K562 (cell line): ENCODE measurements at regions not wholly inside any gene's neighbourhood (a gene's known extent, or its start where the extent isn't known, plus 50 kb on each side); places are given as distances from the start of the nearest gene placed in this dataset.
"Not testable (repeated sequence)": the region's sequence is repeated elsewhere in the genome, so short reads cannot be mapped to it uniquely, and the experiment has no call there.

Experiments
- ATAC-seq: fragments of 200-7000 bp; cut with Tn5 transposase; 3 replicates; pipeline ENCODE4 v1.9.1; 2020; ENCODE audit warnings: moderate library complexity
- BruUV-seq: library from RNA; stranded (reverse); fragments of 400-500 nt; replicated peaks from 2 replicates; lab custom pipeline; 2021; lab: Mats Ljungman, UMichigan
- CTCF ChIA-PET: fragments of 300-600 bp; formaldehyde crosslinking; extraction: SDS; loops from one replicate; lab custom pipeline; 2021; ENCODE audit warnings: low intra/inter-chr PET ratio; lab: Yijun Ruan, JAX
- POLR2A ChIA-PET: fragments of 300-600, 350-650 bp; sonication (Branson Sonifier 250); formaldehyde crosslinking; extraction: SDS; loops from one replicate; lab custom pipeline; 2021; ENCODE audit warnings: antibody characterized with exemption, inconsistent platforms; lab: Yijun Ruan, JAX
- DNase-seq, 4 experiments: peaks; one replicate each; pipeline versions ENCODE4 v3.0.0 to v3.0.0-alpha.2; 2011 to 2018; ENCODE audit warnings: low spot score in 3 of 4, mixed read lengths in 3 of 4; ENCODE audit errors: extremely low read depth in 1 of 4
- FAIRE-seq: peaks from 2 replicates; lab custom pipeline; 2011; peaks lifted over from hg19 to GRCh38; lab: Jason Lieb, UNC
- H2AFZ ChIP-seq: 2 replicates; pipeline ENCODE4 v1.6.0; 2011; ENCODE audit warnings: low read depth, low read length, control low read depth, inconsistent platforms
- H3K27ac ChIP-seq: fragments of 200-600 bp; 3 replicates; pipeline ENCODE4 v1.8.0; 2011; ENCODE audit warnings: low read depth, mild to moderate bottlenecking, control low read depth, inconsistent platforms, low read length, moderate library complexity, mixed read lengths; ENCODE audit errors: extremely low read depth
- H3K27me3 ChIP-seq, 2 experiments: fragments of 300-600 bp in 1 of 2; 2 replicates in 1 of 2; 3 replicates in 1 of 2; pipeline versions ENCODE4 v1.6.0 to v1.8.0; 2011; ENCODE audit warnings: inconsistent platforms in 2 of 2, low read length in 2 of 2, mild to moderate bottlenecking in 1 of 2, mixed read lengths in 1 of 2, moderate library complexity in 1 of 2; ENCODE audit not compliant: control insufficient read depth in 2 of 2, insufficient read depth in 2 of 2
- H3K36me3 ChIP-seq: fragments of 300-600 bp; 3 replicates; pipeline ENCODE4 v1.8.0; 2011; ENCODE audit warnings: mild to moderate bottlenecking, low read length, inconsistent platforms; ENCODE audit not compliant: control insufficient read depth, insufficient read depth
- H3K4me1 ChIP-seq, 2 experiments: fragments of 200-600 bp in 1 of 2; replicated peaks in 1 of 2; 2 replicates in 1 of 2; 3 replicates in 1 of 2; pipeline versions ENCODE4 v1.5.1 to v1.8.0; 2011; ENCODE audit warnings: inconsistent platforms in 2 of 2, low read length in 2 of 2, mild to moderate bottlenecking in 1 of 2, mixed read lengths in 1 of 2, moderate library complexity in 1 of 2; ENCODE audit not compliant: control insufficient read depth in 2 of 2, insufficient read depth in 2 of 2
- H3K4me2 ChIP-seq: 2 replicates; pipeline ENCODE4 v1.6.1; 2011; ENCODE audit warnings: low read length, control low read depth, inconsistent platforms, mixed read lengths; ENCODE audit not compliant: insufficient read depth
- H3K4me3 ChIP-seq: fragments of 200-600 bp; sonication (generic), shearing (Covaris generic); 2 replicates; pipeline ENCODE4 v1.5.1; 2016; ENCODE audit warnings: control low read depth, inconsistent platforms
- H3K79me2 ChIP-seq: fragments of 200-600 bp; 3 replicates; pipeline ENCODE4 v1.8.0; 2011; ENCODE audit warnings: low read length, inconsistent platforms; ENCODE audit not compliant: control insufficient read depth, insufficient read depth
- H3K9ac ChIP-seq, 2 experiments: 2 replicates each; pipeline versions ENCODE4 v1.6.0 to v1.6.1; 2011; ENCODE audit warnings: low read depth in 2 of 2, low read length in 2 of 2, control low read depth in 1 of 2, inconsistent platforms in 1 of 2, mild to moderate bottlenecking in 1 of 2, mixed read lengths in 1 of 2; ENCODE audit not compliant: insufficient read depth in 1 of 2
- H3K9me1 ChIP-seq: one replicate; pipeline ENCODE4 v1.6.0; 2011; ENCODE audit warnings: inconsistent platforms, mild to moderate bottlenecking, low read length, moderate library complexity; ENCODE audit not compliant: control insufficient read depth, insufficient read depth
- H3K9me3 ChIP-seq: replicated peaks from 2 replicates; pipeline ENCODE4 v1.5.1; 2011; ENCODE audit warnings: low read depth, low read length, inconsistent platforms; ENCODE audit not compliant: control insufficient read depth, insufficient read depth
- H4K20me1 ChIP-seq: replicated peaks from 2 replicates; pipeline ENCODE4 v1.6.1; 2011; ENCODE audit warnings: low read length, inconsistent platforms, mixed read lengths; ENCODE audit not compliant: control insufficient read depth, insufficient read depth
- ATF7 ChIP-seq: fragments of 450-650 bp; IDR thresholded peaks from 2 replicates; pipeline ENCODE4 v1.7.1; 2014; ENCODE audit warnings: mild to moderate bottlenecking, moderate library complexity
- BCOR ChIP-seq: fragments of 450-650 bp; IDR thresholded peaks from 2 replicates; pipeline ENCODE4 v1.6.1; 2016
- MAFG ChIP-seq: fragments of 450-650 bp; conservative IDR thresholded peaks from 2 replicates; pipeline ENCODE4 v1.6.1; 2016; ENCODE audit warnings: missing genetic modification characterization, missing compliant biosample characterization
- SMARCA5 ChIP-seq: fragments of 450-650 bp; IDR thresholded peaks from 2 replicates; pipeline ENCODE4 v1.6.1; 2016
- STAG1 ChIP-seq: sonication (generic); formaldehyde crosslinking; IDR thresholded peaks from 2 replicates; pipeline ENCODE4 v1.5.0; 2020; ENCODE audit warnings: missing genetic modification reagents, borderline replicate concordance
- ZFX ChIP-seq: sonication (generic); formaldehyde crosslinking; IDR thresholded peaks from 2 replicates; pipeline ENCODE4 v1.8.0; 2022; ENCODE audit warnings: mild to moderate bottlenecking, missing genetic modification reagents, moderate library complexity
- WGBS: fragments of 100-300 bp; shearing (Covaris generic); methylation state at CpG from one replicate; pipeline ENCODE4 v1.1.6; 2016; ENCODE audit warnings: low coverage, mixed read lengths; ENCODE audit not compliant: insufficient coverage; ENCODE audit errors: missing lambda C conversion rate; 5-methylcytosine and 5-hydroxymethylcytosine counted together
- in situ Hi-C: fragments of 300-500 bp; cut with MboI; formaldehyde crosslinking; loops from 4 replicates; pipeline ENCODE4 v1.15.0; 2018; ENCODE audit warnings: inconsistent platforms, mixed read lengths
- intact Hi-C: fragments of 100-400 bp; cut with micrococcal nuclease; formaldehyde crosslinking; loops from 2 replicates; pipeline ENCODE4 v1.14.2; 2022
- TF ChIP-seq, protein P1 (sequence below): fragments of 200-800 bp; sonication (Bioruptor generic); IDR thresholded peaks from 2 replicates; pipeline ENCODE4 v1.6.1; 2017; ENCODE audit warnings: missing genetic modification characterization, missing compliant biosample characterization
- TF ChIP-seq, protein P2 (sequence below): sonication (generic); formaldehyde crosslinking; IDR thresholded peaks from 2 replicates; pipeline ENCODE4 v1.8.0; 2022; ENCODE audit warnings: mild to moderate bottlenecking, missing genetic modification reagents

- BruUV-seq, H3K9ac ChIP-seq, H4K20me1 ChIP-seq, H3K27me3 ChIP-seq, in situ Hi-C loops, FAIRE-seq, DNase-seq, H3K9me1 ChIP-seq, ATAC-seq, CTCF ChIA-PET, H3K4me3 ChIP-seq, H3K79me2 ChIP-seq, H3K36me3 ChIP-seq, H3K9me3 ChIP-seq: not testable (repeated sequence)
- Histone ChIP-seq H3K4me1 (peaks cover 0 to 21% of the 10 kb centered on the region in 2 experiments; a peak in 3 of 5 replicates), H2AFZ (peak overlapping the region; percentile 33; the same call in 1 of the 2 replicates), H3K4me2 (peak overlapping the region; percentile 44; the same call in 1 of the 2 replicates), H3K27ac (peak overlapping the region; percentile 70; the same call in 2 of the 3 replicates)
- intact Hi-C loops, result loop anchor here (2.0 kb wide), 1 partner anchor 19 kb away; no protein-coding TSS in a partner anchor
- 0 out of 2 replicates have a peak, but pooled peaks have one; percentile 7 for TF ChIP-seq BCOR
- peak; percentile 15 for TF ChIP-seq ZFX (CRISPR knock-in tag)
- peak; percentile 52; the same call in 1 of the 2 replicates for TF ChIP-seq SMARCA5
- POLR2A ChIA-PET, result interaction anchor here (0.5 to 1.3 kb wide), 4 partner anchors 11 to 106 kb away, joined by 3 to 4 read pairs (median 3); no protein-coding TSS in a partner anchor
- 54% methylated on average over 3 of the region's 4 CpGs for WGBS
These were observed 55.9 kb upstream of the XIAP start for GRCh38 chrX:123803984-123804365.

- Histone ChIP-seq H3K9me3 (no peaks in the 10 kb centered on the region), H3K4me3 (no peak overlapping the region), H4K20me1 (no peaks in the 10 kb centered on the region), H3K4me1 (peaks cover 0 to 10% of the 10 kb centered on the region in 2 experiments; a peak in 3 of 5 replicates), H3K27me3 (no peaks in the 10 kb centered on the region), H3K36me3 (no peaks in the 10 kb centered on the region), H3K4me2 (no peak overlapping the region), H3K79me2 (no peaks in the 10 kb centered on the region), H3K9me1 (no peaks in the 10 kb centered on the region), H2AFZ (no peak overlapping the region), H3K27ac (no peak overlapping the region), H3K9ac (no peak overlapping the region)
- DNase-seq, result peak in 2 of 4 experiments; percentile 28 to 33
- no peak for FAIRE-seq
- ChIA-PET POLR2A (no interaction called here), CTCF (no interaction called here)
- intact Hi-C loops (no loop called here), in situ Hi-C loops (no loop called here)
- BruUV-seq, result no TSS peak
- ATAC-seq, result no peak
- 13% methylated on average over 3 of the region's 3 CpGs for whole genome bisulfite sequencing
- TF ChIP-seq STAG1 (CRISPR knock-in tag) (no peak), ATF7 (no peak), MAFG (tag) (peak; percentile 73)
- TF ChIP-seq, protein P1, sequence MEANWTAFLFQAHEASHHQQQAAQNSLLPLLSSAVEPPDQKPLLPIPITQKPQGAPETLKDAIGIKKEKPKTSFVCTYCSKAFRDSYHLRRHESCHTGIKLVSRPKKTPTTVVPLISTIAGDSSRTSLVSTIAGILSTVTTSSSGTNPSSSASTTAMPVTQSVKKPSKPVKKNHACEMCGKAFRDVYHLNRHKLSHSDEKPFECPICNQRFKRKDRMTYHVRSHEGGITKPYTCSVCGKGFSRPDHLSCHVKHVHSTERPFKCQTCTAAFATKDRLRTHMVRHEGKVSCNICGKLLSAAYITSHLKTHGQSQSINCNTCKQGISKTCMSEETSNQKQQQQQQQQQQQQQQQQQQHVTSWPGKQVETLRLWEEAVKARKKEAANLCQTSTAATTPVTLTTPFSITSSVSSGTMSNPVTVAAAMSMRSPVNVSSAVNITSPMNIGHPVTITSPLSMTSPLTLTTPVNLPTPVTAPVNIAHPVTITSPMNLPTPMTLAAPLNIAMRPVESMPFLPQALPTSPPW (CRISPR knock-in tag), result no peak
- TF ChIP-seq, protein P2, sequence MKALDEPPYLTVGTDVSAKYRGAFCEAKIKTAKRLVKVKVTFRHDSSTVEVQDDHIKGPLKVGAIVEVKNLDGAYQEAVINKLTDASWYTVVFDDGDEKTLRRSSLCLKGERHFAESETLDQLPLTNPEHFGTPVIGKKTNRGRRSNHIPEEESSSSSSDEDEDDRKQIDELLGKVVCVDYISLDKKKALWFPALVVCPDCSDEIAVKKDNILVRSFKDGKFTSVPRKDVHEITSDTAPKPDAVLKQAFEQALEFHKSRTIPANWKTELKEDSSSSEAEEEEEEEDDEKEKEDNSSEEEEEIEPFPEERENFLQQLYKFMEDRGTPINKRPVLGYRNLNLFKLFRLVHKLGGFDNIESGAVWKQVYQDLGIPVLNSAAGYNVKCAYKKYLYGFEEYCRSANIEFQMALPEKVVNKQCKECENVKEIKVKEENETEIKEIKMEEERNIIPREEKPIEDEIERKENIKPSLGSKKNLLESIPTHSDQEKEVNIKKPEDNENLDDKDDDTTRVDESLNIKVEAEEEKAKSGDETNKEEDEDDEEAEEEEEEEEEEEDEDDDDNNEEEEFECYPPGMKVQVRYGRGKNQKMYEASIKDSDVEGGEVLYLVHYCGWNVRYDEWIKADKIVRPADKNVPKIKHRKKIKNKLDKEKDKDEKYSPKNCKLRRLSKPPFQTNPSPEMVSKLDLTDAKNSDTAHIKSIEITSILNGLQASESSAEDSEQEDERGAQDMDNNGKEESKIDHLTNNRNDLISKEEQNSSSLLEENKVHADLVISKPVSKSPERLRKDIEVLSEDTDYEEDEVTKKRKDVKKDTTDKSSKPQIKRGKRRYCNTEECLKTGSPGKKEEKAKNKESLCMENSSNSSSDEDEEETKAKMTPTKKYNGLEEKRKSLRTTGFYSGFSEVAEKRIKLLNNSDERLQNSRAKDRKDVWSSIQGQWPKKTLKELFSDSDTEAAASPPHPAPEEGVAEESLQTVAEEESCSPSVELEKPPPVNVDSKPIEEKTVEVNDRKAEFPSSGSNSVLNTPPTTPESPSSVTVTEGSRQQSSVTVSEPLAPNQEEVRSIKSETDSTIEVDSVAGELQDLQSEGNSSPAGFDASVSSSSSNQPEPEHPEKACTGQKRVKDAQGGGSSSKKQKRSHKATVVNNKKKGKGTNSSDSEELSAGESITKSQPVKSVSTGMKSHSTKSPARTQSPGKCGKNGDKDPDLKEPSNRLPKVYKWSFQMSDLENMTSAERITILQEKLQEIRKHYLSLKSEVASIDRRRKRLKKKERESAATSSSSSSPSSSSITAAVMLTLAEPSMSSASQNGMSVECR (CRISPR knock-in tag), result no peak
These were observed 51.9 kb upstream of the XIAP start for GRCh38 chrX:123807835-123808416.
